Endodermal cell (in vitro differentiated cells): ENCODE measurements at regions not wholly inside any gene's neighbourhood (a gene's known extent, or its start where the extent isn't known, plus 50 kb on each side); places are given as distances from the start of the nearest gene placed in this dataset.

Source experiments
- DNase-seq: peaks from one replicate; pipeline ENCODE4 v3.0.0-alpha.2; 2017
- H3K27ac ChIP-seq: 2 replicates; pipeline ENCODE4 v1.5.1; 2013; ENCODE audit warnings: mild to moderate bottlenecking, low read depth, low read length, moderate library complexity
- H3K27me3 ChIP-seq: 2 replicates; pipeline ENCODE4 v1.6.1; 2013; ENCODE audit warnings: mild to moderate bottlenecking, low read length, moderate library complexity; ENCODE audit not compliant: insufficient read depth, control insufficient read depth, poor library complexity, severe bottlenecking
- H3K36me3 ChIP-seq: 2 replicates; pipeline ENCODE4 v1.7.0; 2013; ENCODE audit warnings: mild to moderate bottlenecking, low read length, moderate library complexity; ENCODE audit not compliant: control insufficient read depth, insufficient read depth
- H3K4me1 ChIP-seq: one replicate; pipeline ENCODE4 v1.7.0; 2013; ENCODE audit warnings: low read length; ENCODE audit not compliant: control insufficient read depth, insufficient read depth
- H3K4me3 ChIP-seq: 2 replicates; pipeline ENCODE4 v1.5.1; 2013; ENCODE audit warnings: mild to moderate bottlenecking, low read length, moderate library complexity
- H3K9ac ChIP-seq: 2 replicates; pipeline ENCODE4 v1.6.1; 2013; ENCODE audit warnings: mild to moderate bottlenecking, low read length, moderate library complexity; ENCODE audit not compliant: poor library complexity, severe bottlenecking; ENCODE audit errors: extremely low read depth
- H3K9me3 ChIP-seq: 2 replicates; pipeline ENCODE4 v1.6.1; 2013; ENCODE audit warnings: mild to moderate bottlenecking, low read length, moderate library complexity; ENCODE audit not compliant: control insufficient read depth
- H3K27ac Mint-ChIP-seq: 2 replicates; pipeline ENCODE4 v1.8.0; 2020; ENCODE audit warnings: mixed read lengths
- H3K27me3 Mint-ChIP-seq: 2 replicates; pipeline ENCODE4 v1.8.0; 2021; ENCODE audit warnings: mild to moderate bottlenecking, mixed read lengths; ENCODE audit not compliant: insufficient read depth
- H3K36me3 Mint-ChIP-seq: 2 replicates; pipeline ENCODE4 v1.8.0; 2020; ENCODE audit warnings: low read depth, mixed read lengths
- H3K4me1 Mint-ChIP-seq: 2 replicates; pipeline ENCODE4 v1.8.0; 2020; ENCODE audit warnings: mixed read lengths
- H3K4me3 Mint-ChIP-seq: 2 replicates; pipeline ENCODE4 v1.8.0; 2020; ENCODE audit warnings: mild to moderate bottlenecking, moderate library complexity, mixed read lengths
- H3K9me3 Mint-ChIP-seq: 2 replicates; pipeline ENCODE4 v1.8.0; 2020; ENCODE audit warnings: mild to moderate bottlenecking, mixed read lengths
- CTCF ChIP-seq: fragments of 200-600 bp; sonication (generic); conservative IDR thresholded peaks from 2 replicates; pipeline ENCODE4 v1.5.0; 2021; ENCODE audit warnings: antibody characterized with exemption, mild to moderate bottlenecking
- WGBS, 2 experiments: methylation state at CpG; one replicate each; pipeline versions ENCODE4 v1.1.5 to v1.1.7; 2013; ENCODE audit warnings: missing lambda C conversion rate in 2 of 2, mixed read lengths in 1 of 2; ENCODE audit not compliant: insufficient coverage in 1 of 2, insufficient read length in 1 of 2; 5-methylcytosine and 5-hydroxymethylcytosine counted together

- peak; percentile 8 for DNase-seq
- Histone ChIP-seq H3K36me3 (no peaks in the 10 kb centered on the region), H3K4me3 (no peak overlapping the region), H3K9ac (no peak overlapping the region), H3K27me3 (no peaks in the 10 kb centered on the region), H3K9me3 (no peaks in the 10 kb centered on the region), H3K27ac (no peak overlapping the region), H3K4me1 (peaks cover 4% of the 10 kb centered on the region)
- TF ChIP-seq CTCF, result no peak
- Mint-ChIP-seq H3K36me3 (no peaks in the 10 kb centered on the region), H3K27me3 (no peaks in the 10 kb centered on the region), H3K4me3 (no peak overlapping the region), H3K27ac (no peak overlapping the region), H3K4me1 (peaks cover 10% of the 10 kb centered on the region), H3K9me3 (no peaks in the 10 kb centered on the region)
- WGBS, 2 experiments, result 87 to 91% methylated on average over 4 to 5 of the region's 6 CpGs
These were observed 75.3 kb upstream of the SFSWAP start for GRCh38 chr12:131635491-131636122.

GRCh38 chr12:131636266-131636665 is 74.6 kb upstream of the SFSWAP start:
- Histone ChIP-seq H3K4me1 (peaks cover 4% of the 10 kb centered on the region), H3K9ac (no peak overlapping the region), H3K9me3 (no peaks in the 10 kb centered on the region), H3K27ac (no peak overlapping the region), H3K27me3 (no peaks in the 10 kb centered on the region), H3K36me3 (no peaks in the 10 kb centered on the region), H3K4me3 (no peak overlapping the region)
- no peak for TF ChIP-seq CTCF
- H3K27ac Mint-ChIP-seq, result no peak overlapping the region
- 84 to 94% methylated on average over 5 to 8 of the region's 8 CpGs for WGBS, 2 experiments
- H3K36me3 Mint-ChIP-seq, result no peaks in the 10 kb centered on the region
- H3K27me3 Mint-ChIP-seq, result no peaks in the 10 kb centered on the region
- H3K9me3 Mint-ChIP-seq, result no peaks in the 10 kb centered on the region
- H3K4me3 Mint-ChIP-seq, result no peak overlapping the region
- DNase-seq, result peak; percentile 38
- H3K4me1 Mint-ChIP-seq, result peaks cover 10% of the 10 kb centered on the region

- H3K4me1 ChIP-seq, result peaks cover 4% of the 10 kb centered on the region
- no peaks in the 10 kb centered on the region for H3K36me3 ChIP-seq
- no peaks in the 10 kb centered on the region for H3K9me3 Mint-ChIP-seq
- H3K4me1 Mint-ChIP-seq, result peaks cover 10% of the 10 kb centered on the region
- TF ChIP-seq CTCF, result no peak
- H3K4me3 Mint-ChIP-seq, result no peak overlapping the region
- H3K4me3 ChIP-seq, result no peak overlapping the region
- H3K27ac ChIP-seq, result no peak overlapping the region
- 80 to 87% methylated on average over 7 to 17 of the region's 18 CpGs for WGBS, 2 experiments
- H3K27ac Mint-ChIP-seq, result no peak overlapping the region
- no peaks in the 10 kb centered on the region for H3K36me3 Mint-ChIP-seq
- H3K9me3 ChIP-seq, result no peaks in the 10 kb centered on the region
- H3K9ac ChIP-seq, result no peak overlapping the region
- H3K27me3 ChIP-seq, result no peaks in the 10 kb centered on the region
- DNase-seq, result peak; percentile 38
- no peaks in the 10 kb centered on the region for H3K27me3 Mint-ChIP-seq
These were observed 73.7 kb upstream of the SFSWAP start for GRCh38 chr12:131636940-131637750.
